ENCODE measurements at regions not wholly inside any gene's neighbourhood (a gene's known extent, or its start where the extent isn't known, plus 50 kb on each side); places are given as distances from the start of the nearest gene placed in this dataset.

- no peak for TF ChIP-seq POLR2A (IDR thresholded peaks at IDR 0.05)
- no peak for TF ChIP-seq CTCF (IDR thresholded peaks at IDR 0.05)
- TF ChIP-seq POLR2AphosphoS5 (IDR thresholded peaks at IDR 0.05): no peak
- no peak for TF ChIP-seq EP300 (IDR thresholded peaks at IDR 0.05)
These were observed 445.3 kb downstream of the DSC3 start for GRCh38 chr18:30597202-30597601.
